SHP77 (cell line): ENCODE measurements at regions not wholly inside any gene's neighbourhood (a gene's known extent, or its start where the extent isn't known, plus 50 kb on each side); places are given as distances from the start of the nearest gene placed in this dataset.
"Not testable (repeated sequence)": the region's sequence is repeated elsewhere in the genome, so short reads cannot be mapped to it uniquely, and the experiment has no call there.

ENCODE experiments used
- DNase-seq, 2 experiments: peaks; one replicate each; lab custom pipeline; 2025; lab: John Stamatoyannopoulos, UW

DNA sequence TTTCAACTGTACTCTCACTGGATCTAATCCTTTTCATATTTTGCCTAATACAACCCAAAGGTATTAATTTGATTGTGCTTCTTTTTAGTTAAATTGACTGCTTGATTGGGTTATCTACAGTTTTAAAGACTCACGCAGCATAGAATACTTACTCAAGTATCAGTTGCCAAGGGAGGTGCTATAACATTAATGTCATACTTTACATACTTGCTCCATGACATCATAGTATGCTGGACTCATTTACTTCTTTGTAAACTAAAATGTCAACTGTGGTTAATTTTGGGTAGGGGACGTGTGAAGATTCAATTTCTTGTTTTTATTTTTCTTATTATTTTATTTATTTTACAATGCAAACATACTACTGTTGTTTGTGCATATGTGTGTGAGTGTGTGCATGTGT, 716.2 kb upstream of the VRK2 start:
- DNase-seq: no peak

DNA sequence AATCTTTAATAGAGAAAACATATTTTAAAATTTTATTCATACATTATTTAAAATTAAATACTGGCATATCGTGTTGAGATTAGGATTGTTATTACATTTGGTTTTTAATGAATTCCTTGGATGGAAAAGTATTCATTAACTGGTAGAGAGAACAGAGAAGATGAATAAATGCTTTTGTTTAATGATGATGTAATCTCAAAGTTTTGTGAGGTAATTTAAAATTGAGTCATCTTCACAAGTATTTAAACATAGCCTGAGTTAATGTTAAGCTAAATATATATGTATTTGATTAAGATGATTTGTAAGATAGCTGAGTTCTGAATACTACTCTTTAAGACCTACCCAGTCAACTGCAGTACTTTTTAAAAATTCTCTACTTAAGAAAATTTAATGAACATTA, 713.4 kb upstream of the VRK2 start:
- DNase-seq: no peak

DNA sequence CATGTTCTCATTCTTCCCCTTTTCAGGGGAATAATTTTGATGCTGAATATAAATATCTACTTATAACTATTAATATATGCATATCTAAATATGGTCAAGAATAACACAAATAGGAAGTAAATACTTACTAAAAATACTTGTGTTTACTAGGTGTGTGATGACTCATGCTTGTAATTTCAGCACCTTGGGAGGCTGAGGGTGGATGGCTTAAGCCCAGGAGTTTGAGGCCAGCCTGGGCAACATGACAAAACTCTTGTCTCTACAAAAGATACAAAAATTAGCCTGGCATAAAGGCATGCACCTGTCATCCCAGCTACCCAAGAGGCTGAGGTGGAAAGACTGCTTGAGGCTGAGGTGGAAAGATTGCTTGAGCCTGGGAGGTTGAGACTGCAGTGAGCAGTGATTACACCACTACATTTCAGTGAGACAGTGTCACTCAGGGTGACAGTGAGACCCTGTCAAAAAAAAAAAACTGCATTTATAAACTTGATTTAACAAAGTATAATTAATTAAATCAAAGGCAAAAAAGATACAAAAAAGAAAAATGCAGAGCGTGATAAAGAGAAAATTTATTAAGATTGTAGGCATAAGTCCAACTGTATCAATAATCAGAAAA, 703.1 kb upstream of the VRK2 start:
- DNase-seq: no peak

DNA sequence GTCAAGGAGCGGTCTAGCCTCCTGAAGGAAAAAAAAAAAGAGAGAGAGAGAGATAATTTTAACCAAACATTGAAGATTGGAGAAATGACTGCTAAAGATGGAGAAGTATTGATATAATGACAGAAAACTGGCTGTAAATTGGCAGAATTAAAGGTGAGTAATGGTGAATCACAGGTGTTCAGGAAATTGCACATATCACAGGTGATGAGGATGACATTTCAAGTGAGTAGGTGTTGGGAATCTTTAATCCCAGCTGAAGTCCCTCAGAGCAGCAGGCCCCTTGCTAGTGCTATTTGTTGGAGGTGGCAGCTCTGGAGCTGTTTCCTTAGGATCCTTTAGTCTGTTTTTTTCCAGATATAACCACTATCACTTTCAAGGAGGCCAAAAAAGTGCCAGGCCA, 678.4 kb upstream of the VRK2 start:
- DNase-seq: no peak

DNA sequence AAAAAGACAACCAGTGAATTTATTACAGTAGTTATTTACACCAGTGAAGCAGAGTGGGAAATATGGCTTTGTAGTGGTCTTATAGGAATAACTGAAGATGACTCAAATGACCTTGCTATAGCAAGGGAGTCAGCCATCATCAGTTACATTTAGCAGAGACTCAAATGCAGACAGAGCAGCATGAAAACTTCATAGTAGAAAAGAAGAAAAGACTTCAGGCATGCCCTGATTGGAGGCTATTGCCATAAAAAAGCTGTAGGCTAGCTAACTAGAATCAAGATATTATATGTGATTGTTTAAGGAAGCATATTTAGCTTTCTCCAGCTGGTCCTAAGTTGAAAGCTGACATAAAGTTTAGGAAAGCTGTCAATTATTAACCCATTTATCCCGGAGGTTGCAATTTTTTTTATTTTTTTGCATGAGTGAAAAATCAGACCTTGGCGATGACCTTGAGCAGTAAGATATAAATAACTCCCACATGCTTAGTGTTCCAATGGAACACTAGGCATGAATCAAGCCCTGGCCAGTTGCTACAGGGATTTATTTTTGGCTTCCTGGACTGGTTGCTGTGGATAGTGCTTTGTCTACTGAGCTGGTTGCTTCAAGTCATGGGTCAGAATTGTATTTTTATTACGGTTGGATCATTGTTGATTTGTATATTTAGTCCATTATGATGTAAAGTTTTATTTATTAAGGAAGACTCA, 675.6 kb upstream of the VRK2 start:
- DNase-seq: no peak

DNA sequence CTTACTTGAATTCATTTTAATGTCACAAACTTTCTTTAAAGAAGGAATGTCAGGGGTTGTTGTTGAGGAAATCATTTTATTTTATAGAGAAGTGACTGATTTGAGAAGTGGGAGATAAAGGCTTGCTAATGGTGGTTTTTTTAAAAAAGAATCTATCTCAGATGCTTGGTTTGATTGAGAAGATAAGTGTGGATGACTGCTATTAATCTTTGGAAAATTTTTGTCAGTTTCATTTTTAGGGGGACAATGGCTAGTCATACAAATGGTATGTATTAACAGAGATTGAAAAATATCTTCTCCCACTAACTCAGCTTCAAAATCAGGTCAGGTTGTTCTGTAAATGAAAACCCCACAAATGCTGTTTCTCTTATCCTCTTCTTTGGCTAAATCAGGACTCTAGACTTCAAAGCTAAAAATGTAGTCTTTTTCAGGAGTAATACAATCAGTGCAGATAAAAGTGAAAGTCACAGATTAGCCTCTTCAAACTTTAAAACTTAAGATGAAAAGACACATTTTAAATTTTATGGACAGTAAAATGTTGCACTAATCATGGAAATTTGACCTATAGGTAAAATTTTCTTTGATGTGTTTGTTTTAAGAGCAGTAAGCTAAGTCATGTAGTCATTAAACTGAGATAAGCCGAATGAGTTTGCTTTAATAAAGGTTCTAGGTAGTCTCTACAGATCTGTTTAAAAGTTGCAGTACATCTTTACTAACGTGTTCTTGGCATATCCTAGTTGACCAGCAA, 674.2 kb upstream of the VRK2 start:
- DNase-seq: no peak

DNA sequence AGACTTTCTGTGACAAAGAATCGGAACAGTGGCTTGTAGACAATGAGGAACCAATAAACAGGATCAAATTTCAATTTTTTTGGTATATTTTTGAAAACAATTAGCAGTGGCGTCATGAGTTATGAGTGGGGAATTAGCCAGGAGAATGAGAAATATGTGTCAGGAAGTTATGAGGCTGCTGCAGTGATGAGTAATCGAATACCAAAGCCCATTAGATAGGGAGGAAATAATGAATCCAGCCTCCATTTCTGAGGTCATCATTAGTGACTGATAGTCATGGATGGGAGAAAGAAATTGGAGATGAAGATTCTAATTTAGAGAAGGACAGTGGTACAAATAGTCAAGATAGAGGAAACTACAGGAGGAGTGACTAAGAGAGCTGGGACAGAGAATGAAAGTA, 673.1 kb upstream of the VRK2 start:
- no peak for DNase-seq

DNA sequence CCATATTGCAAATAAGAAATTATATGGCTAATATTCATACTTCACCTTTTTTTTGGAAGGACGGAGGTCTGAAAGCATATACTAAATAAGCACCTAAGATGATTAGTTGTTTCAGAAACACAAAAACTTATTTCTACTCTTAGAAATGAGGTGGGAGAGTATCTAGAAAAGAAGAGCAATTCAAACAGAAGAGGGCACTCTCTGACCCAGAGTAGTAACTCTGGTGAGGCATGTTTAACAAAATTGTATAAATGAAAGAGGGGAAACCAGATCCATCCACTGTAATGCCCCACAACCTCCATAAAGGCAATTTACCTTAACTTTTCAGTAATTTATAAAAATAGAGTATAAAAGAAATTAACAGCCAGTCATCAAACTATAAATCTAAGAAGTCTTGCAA, 669.6 kb upstream of the VRK2 start:
- peak; percentile 3 to 23 for DNase-seq

DNA sequence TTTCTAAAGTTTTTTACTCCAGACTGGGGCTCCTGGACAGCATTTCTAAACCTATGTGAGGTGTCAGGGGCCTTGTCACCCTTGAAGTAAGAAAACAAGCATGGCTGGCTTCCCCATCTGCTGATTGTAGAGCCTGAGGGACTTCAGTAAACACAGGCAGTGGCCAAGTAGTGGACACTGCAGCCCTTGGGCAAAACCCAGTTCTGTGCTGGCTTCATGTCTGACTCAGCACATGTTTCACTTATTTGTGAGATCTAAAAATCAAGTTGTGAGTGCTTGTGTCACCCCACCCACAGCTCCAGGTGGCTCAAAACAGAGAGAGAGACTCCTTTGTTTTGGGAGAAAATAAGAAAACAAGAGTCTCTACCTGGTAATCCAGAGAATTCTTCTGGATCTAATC, 660.3 kb upstream of the VRK2 start:
- no peak for DNase-seq

DNA sequence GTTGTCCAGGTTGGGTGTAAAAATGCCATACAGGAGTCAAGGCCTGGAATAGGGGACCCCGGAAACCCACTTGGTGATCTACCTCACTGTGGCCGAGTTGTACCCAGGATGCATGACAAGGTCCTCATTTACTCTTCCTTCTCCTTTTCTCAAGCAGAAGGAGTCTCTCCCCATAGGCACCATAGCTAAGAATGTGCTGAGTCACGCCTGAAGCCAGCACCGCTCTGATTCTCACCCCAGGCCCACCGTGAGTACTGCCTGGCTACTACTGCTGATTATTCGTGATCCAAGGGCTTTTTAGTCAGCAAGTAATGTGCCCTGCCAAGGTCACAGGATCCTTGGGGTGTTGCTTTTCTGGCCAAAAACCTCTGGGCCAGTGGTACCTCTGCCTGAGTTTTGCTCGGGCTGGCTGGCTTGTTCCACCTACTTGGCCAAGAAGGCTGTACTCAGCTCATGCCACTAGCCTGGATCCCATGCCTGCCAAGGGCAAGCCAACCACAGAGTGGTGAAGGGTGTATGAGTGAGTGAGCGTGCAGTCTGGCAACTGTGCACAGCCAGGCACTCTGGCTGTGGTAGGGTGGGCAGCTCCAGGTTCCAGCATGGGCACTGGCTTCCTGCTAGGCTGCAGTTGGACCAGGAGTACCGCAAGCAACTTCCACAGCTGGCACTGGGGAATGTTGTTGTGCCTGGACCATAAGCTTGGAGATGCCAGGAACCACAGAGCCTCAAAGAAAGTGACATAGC, 650.1 kb upstream of the VRK2 start:
- no peak for DNase-seq

DNA sequence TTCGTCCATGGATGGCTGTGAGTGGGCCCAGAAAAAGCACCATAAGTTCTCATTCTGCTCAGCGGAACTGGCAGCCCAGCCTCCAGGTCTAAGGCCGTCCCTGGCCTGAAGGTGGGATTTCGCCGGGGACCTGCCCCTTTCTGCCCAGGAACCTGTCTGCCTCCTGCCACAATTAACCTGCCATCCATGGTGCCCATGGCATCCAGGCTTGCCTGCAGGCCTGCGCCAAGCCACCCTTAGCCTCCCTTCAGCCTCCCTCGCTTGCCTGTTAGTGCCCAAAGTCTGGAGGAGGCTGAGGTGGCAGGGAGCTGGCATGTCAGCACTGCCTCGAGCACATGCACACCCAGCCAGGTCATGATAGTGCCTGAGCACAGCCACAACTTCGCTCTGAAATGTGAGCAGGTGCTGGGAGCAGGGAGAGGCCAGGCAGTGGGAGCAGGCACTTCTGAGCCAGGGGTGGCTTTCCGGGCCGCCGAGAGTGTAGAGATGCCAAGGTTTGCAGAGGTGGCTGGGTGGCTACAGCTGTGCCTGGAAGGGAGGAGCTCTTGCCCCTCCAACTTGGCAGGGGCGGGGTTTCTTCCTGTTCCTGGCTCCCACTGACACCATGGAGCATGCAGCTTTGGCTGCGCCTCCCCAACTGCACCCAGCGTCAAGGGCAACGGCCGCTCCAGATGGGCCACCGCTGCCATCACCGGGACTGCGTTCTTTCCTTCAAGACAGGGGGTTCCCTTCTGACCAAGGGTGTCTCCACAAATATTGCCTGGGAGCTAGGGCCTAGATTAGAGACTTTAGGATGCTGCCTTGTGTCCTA, 648.9 kb upstream of the VRK2 start:
- DNase-seq: no peak

DNA sequence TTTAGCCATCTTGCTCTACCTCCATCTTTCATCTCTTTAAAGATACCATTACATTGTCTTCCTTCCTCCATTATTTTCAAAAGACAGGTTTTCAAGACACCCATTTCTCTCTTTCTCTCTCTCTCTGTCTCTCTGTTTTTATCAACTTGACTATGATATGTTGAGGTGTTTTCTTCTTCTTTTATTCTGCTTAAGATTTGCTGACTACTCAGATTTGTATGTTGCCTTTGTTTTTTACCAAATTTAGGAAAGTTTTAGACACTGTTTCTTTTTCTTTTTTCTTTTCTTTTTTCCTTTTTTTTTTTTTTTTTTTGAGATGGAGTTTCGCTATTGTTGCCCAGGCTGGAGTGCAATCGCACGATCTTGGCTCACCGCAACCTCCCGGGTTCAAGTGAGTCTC, 647.5 kb upstream of the VRK2 start:
- no peak for DNase-seq

DNA sequence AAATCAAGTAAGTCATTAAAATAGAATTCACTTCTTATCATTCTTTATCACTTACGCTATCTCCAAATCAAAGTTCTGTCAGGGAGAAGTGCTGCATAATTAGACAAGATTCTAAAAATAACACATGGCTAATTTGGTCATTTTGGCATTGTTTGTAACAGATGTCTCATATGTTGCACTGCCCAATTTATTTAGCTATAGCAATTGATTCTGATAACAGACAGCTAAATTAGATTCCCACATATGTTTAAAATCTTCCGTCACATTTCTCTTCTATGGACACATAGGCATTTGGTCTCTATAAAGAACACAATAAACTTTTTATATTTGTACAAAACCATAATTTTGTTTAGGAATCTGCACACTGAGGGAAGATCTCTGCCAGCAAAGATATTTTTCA, 644.5 kb upstream of the VRK2 start:
- DNase-seq: no peak

DNA sequence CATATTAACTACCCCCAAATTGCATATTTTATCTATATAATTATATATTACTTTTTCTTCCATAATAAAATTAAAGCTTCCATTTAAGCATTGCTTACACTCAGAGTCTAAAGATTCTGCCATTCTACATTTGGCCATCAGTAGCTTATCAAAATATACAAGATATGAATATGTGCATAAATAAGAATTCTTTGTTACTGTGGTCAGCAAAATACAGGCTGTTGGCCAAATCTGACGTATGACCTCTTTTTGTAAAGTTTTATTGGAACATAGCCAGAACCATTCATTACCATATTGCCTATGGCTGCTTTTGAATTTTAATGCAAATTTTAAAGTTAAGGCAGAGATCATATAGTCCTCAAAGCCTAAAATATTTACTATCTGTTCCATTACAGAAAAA, 643.9 kb upstream of the VRK2 start:
- no peak for DNase-seq

DNA sequence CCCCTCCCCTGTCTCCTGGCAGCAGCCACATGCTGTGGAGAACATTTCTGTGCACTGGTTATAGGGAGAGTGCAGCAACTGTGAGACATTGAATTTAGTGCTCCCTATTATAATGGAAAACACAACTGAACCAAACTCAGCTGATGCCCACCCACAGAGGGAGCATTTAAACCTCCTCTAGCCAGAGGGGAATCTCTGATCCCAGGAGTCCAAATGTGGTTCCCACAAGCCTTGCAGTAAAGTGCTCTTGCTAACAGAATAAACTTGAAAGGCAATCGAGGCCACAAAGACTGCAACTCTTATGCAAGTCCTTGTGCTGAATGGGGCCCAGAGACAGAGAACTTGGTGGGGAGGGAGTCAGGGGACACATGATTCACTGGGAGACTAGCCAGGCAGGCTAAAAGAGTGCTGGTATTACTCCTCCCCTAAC, 638.8 kb upstream of the VRK2 start:
- DNase-seq: no peak

DNA sequence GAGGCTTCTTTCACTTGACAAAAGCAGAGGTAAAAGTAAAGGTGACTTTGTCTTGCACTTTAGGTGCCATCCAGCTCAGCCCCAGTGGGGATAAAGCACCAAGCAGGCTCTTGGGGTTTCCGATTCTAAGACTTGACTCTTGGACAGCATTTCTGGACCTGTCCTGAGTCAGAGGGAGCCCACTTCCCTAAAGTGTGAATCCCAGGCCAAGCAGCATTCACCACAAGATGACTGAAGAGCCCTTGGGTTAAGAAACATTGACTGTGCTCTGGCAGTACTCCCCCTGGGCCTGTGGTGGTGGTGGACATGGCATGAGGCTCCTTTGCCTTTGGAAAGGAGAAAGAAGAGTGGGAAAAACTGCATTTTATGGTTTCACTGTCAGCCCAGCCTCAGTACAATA, 638.0 kb upstream of the VRK2 start:
- DNase-seq: no peak

DNA sequence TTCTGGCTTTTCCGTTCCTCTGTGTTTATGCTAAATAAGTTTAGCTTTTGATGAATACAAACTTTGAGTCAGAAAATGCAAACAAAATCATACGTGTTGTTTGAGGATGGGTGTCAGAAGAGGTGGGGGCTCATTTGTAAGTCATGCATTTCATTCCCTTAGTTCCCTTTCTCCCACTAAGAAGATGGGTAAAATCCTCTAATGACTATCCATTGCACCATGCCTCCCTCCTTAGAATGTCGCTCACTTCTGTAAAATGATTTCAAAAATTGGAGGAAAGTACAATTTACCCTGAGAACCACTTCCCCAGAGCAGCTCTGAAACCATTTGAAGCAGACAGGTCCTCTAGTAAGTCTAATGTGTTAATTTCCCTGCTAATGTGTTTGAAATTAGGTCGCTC, 629.6 kb upstream of the VRK2 start:
- no peak for DNase-seq

DNA sequence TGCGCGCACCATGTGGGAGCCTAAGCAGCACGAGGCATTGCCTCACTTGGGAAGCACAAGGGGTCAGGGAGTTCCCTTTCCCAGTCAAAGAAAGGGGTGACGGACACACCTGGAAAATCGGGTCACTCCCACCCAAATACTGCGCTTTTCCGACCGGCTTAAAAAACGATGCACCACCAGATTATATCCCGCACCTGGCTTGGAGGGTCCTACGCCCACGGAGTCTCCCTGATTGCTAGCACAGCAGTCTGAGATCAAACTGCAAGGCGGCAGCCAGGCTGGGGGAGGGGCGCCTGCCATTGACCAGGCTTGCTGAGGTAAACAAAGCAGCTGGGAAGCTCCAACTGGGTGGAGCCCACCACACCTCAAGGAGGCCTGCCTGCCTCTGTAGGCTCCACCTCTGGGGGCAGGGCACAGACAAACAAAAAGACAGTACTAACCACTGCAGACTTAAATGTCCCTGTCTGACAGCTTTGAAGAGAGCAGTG, 627.7 kb upstream of the VRK2 start:
- DNase-seq: not testable (repeated sequence)

DNA sequence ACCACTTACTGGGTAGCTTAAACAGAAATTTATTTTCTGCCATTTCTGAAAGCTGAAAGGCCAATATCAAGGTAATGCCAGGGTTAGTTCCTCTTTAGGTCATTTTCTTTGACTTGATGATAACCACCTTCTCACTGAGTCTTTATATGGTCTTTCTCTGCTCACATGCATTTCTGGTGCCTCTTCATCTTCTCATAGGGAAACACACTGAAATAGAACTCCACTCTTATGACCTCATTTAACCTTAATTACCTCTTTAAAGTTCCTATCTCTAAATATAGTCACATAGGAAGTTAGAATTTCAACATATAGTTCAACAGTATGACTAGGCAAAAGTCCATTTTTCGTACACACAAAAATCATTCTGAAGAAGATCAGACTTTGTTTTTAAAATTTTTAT, 616.8 kb upstream of the VRK2 start:
- no peak for DNase-seq

DNA sequence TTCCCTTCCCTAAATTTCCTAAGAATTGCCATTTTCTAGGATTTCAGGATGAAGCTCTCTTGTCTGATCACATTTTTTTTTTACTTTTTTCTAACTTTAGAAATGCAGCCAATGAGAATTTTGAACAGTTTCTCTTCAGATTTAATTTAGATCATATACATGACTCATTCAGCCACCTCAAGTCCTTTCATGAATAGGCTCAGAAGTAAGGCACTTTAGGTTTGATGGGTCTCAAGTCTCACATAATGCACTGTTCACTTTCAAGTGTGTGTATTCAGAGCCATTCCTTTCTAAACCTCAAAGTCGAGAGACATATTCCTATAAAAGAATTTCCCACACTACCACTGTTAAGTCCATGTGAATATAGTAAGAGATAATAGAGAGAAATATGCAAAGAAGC, 614.1 kb upstream of the VRK2 start:
- no peak for DNase-seq

DNA sequence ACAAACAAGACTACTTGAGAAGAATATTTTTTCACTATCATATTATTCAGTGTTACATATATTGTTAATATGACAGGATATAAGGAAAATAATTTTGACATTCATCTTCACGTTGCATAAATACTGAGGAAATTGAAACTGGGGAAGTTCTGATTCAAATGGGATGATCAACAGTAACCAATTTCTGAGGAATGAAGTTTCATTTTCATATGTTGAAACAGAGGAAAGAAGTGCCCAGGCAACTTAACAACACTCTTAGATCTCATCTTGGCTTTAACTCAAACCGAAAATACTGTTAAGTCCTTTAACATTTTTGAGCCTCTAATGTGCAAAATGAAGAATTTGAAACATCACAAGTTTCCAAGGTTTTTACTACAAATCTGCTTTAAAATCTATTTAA, 612.2 kb upstream of the VRK2 start:
- no peak for DNase-seq

DNA sequence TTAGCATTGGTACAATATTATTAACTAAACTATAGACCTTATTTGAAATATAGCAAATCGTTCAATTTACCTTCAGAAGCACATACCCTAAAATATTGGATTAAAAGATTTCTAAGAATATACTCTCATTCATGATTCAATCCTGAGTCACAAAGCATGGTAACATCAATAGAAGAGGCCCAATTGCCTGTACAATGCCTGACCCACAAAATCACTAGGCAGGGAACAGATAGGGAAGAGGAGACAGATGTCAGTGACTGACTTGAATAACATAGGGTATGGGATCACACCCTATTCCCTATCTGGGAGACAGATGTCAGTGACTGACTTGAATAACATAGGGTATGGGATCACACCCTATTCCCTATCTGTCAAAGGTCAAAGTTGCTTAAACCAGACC, 611.6 kb upstream of the VRK2 start:
- no peak for DNase-seq
